ENCODE measurements at regions not wholly inside any gene's neighbourhood (a gene's known extent, or its start where the extent isn't known, plus 50 kb on each side); places are given as distances from the start of the nearest gene placed in this dataset.

- Histone ChIP-seq H3K36me3 (ENCODE audit: control insufficient read depth, insufficient read depth, low read length) (no peaks in the 10 kb centered on the region), H3K4me3 (no peak overlapping the region), H3K4me1 (replicated peaks in 1 of 2; ENCODE audit: control insufficient read depth in 2 of 2, insufficient read depth in 2 of 2, low read length in 2 of 2) (no peaks in the 10 kb centered on the region), H3K4me2 (ENCODE audit: insufficient read depth, low read length) (no peak overlapping the region), H2AFZ (ENCODE audit: low read depth, low read length) (no peak overlapping the region), H3K79me2 (ENCODE audit: control insufficient read depth, insufficient read depth, low read length) (no peaks in the 10 kb centered on the region), H3K9me3 (replicated peaks; ENCODE audit: control insufficient read depth, insufficient read depth, low read depth, low read length) (no peaks in the 10 kb centered on the region), H3K9ac (ENCODE audit: insufficient read depth in 1 of 2, low read depth in 2 of 2, low read length in 2 of 2) (no peak overlapping the region), H3K9me1 (ENCODE audit: control insufficient read depth, insufficient read depth, low read length) (no peaks in the 10 kb centered on the region), H3K27me3 (ENCODE audit: control insufficient read depth in 2 of 2, insufficient read depth in 2 of 2, low read length in 2 of 2) (no peaks in the 10 kb centered on the region), H4K20me1 (replicated peaks; ENCODE audit: control insufficient read depth, insufficient read depth, low read length) (no peaks in the 10 kb centered on the region), H3K27ac (ENCODE audit: extremely low read depth, low read depth, low read length) (no peak overlapping the region)
- CTCF ChIA-PET (ENCODE audit: low intra/inter-chr PET ratio), result interaction anchor here (0.7 kb wide), 1 partner anchor 92 kb away, joined by 6 read pairs; no protein-coding TSS in a partner anchor
- 0% methylated on average over 6 of the region's 6 CpGs for WGBS (ENCODE audit: insufficient coverage, low coverage, missing lambda C conversion rate)
- no TSS peak for BruUV-seq (replicated peaks)
- ATAC-seq (no peak), DNase-seq (ENCODE audit: extremely low read depth in 1 of 4, low spot score in 3 of 4) (no peak), FAIRE-seq (no peak)
- intact Hi-C loops (cut with micrococcal nuclease), result no loop called here
- POLR2A ChIA-PET, result interaction anchor here (0.5 to 0.8 kb wide), 3 partner anchors 24 to 357 kb away, joined by 3 read pairs; no protein-coding TSS in a partner anchor
- in situ Hi-C loops (cut with MboI), result no loop called here
- TF ChIP-seq, protein P1, sequence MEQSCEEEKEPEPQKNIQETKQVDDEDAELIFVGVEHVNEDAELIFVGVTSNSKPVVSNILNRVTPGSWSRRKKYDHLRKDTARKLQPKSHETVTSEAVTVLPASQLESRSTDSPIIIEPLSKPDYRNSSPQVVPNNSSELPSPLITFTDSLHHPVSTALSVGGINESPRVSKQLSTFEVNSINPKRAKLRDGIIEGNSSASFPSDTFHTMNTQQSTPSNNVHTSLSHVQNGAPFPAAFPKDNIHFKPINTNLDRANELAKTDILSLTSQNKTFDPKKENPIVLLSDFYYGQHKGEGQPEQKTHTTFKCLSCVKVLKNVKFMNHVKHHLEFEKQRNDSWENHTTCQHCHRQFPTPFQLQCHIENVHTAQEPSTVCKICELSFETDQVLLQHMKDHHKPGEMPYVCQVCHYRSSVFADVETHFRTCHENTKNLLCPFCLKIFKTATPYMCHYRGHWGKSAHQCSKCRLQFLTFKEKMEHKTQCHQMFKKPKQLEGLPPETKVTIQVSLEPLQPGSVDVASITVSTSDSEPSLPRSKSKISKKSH (CRISPR knock-in tag; IDR thresholded peaks at IDR 0.05), result no peak
- TF ChIP-seq BACH1 (tag; IDR thresholded peaks at IDR 0.05) (no peak), KAT7 (CRISPR knock-in tag; IDR thresholded peaks at IDR 0.05; ENCODE audit: borderline replicate concordance) (no peak), GATA2 (CRISPR knock-in tag; IDR thresholded peaks at IDR 0.05) (no peak), TRIM24 (IDR thresholded peaks at IDR 0.05) (no peak), TRIM25 (IDR thresholded peaks at IDR 0.05; ENCODE audit: borderline replicate concordance) (no peak), MXD1 (CRISPR knock-in tag; IDR thresholded peaks at IDR 0.05; ENCODE audit: borderline replicate concordance, poor library complexity, severe bottlenecking) (no peak), POLR2AphosphoS2 (IDR thresholded peaks at IDR 0.05; ENCODE audit: low read length) (no peak), SMC3 (conservative IDR thresholded peaks at IDR 0.05; ENCODE audit: insufficient read depth, low read depth, low read length) (no peak), NFRKB (IDR thresholded peaks at IDR 0.05; ENCODE audit: low read depth) (no peak), STAG1 (CRISPR knock-in tag; IDR thresholded peaks at IDR 0.05; ENCODE audit: borderline replicate concordance) (no peak), E2F4 (CRISPR knock-in tag; IDR thresholded peaks at IDR 0.05; ENCODE audit: low read depth) (no peak)
- TF ChIP-seq, protein P2, sequence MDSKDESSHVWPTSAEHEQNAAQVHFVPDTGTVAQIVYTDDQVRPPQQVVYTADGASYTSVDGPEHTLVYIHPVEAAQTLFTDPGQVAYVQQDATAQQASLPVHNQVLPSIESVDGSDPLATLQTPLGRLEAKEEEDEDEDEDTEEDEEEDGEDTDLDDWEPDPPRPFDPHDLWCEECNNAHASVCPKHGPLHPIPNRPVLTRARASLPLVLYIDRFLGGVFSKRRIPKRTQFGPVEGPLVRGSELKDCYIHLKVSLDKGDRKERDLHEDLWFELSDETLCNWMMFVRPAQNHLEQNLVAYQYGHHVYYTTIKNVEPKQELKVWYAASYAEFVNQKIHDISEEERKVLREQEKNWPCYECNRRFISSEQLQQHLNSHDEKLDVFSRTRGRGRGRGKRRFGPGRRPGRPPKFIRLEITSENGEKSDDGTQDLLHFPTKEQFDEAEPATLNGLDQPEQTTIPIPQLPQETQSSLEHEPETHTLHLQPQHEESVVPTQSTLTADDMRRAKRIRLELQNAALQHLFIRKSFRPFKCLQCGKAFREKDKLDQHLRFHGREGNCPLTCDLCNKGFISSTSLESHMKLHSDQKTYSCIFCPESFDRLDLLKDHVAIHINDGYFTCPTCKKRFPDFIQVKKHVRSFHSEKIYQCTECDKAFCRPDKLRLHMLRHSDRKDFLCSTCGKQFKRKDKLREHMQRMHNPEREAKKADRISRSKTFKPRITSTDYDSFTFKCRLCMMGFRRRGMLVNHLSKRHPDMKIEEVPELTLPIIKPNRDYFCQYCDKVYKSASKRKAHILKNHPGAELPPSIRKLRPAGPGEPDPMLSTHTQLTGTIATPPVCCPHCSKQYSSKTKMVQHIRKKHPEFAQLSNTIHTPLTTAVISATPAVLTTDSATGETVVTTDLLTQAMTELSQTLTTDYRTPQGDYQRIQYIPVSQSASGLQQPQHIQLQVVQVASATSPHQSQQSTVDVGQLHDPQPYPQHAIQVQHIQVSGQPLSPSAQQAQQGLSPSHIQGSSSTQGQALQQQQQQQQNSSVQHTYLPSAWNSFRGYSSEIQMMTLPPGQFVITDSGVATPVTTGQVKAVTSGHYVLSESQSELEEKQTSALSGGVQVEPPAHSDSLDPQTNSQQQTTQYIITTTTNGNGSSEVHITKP (IDR thresholded peaks at IDR 0.05; ENCODE audit: partially characterized antibody), result no peak
Observed at GRCh38 chr4:24104158-24104565, 214.3 kb upstream of the PPARGC1A start.
